SK-N-MC (cell line): ENCODE measurements at regions not wholly inside any gene's neighbourhood (a gene's known extent, or its start where the extent isn't known, plus 50 kb on each side); places are given as distances from the start of the nearest gene placed in this dataset.
"Not testable (repeated sequence)": the region's sequence is repeated elsewhere in the genome, so short reads cannot be mapped to it uniquely, and the experiment has no call there.

Experiments
- DNase-seq: peaks from one replicate; pipeline ENCODE4 v3.0.0-alpha.2; 2011; ENCODE audit warnings: low read depth, low spot score
- H3K27ac ChIP-seq: fragments of 200-600 bp; sonication (generic); 2 replicates; pipeline ENCODE4 v1.5.1; 2016; ENCODE audit warnings: mixed run types
- H3K36me3 ChIP-seq: fragments of 200-600 bp; sonication (generic); 2 replicates; pipeline ENCODE4 v1.6.1; 2017; ENCODE audit warnings: antibody characterized with exemption, low read length, mixed read lengths; ENCODE audit not compliant: insufficient read depth
- H3K4me3 ChIP-seq: fragments of 200-600 bp; sonication (generic); 2 replicates; pipeline ENCODE4 v1.5.1; 2016
- H3K9ac ChIP-seq: fragments of 200-600 bp; sonication (generic); 2 replicates; pipeline ENCODE4 v1.8.0; 2017; ENCODE audit warnings: mixed run types, mixed read lengths; ENCODE audit not compliant: insufficient read length
- H3K9me3 ChIP-seq: fragments of 200-600 bp; sonication (generic); 2 replicates; pipeline ENCODE4 v1.6.1; 2017; ENCODE audit warnings: low read depth, mild to moderate bottlenecking, antibody characterized with exemption, low read length, moderate library complexity, mixed read lengths
- EZH2 ChIP-seq: fragments of 200-600 bp; sonication (generic); IDR thresholded peaks from one replicate; pipeline ENCODE4 v1.6.1; 2017; ENCODE audit warnings: antibody characterized with exemption
- FOXP2 ChIP-seq: optimal IDR thresholded peaks from 2 replicates; pipeline ENCODE3; 2011; ENCODE audit warnings: mild to moderate bottlenecking, moderate library complexity; ENCODE audit not compliant: insufficient read depth; ENCODE audit errors: extremely low read length, control extremely low read depth
- POLR2AphosphoS5 ChIP-seq: IDR thresholded peaks from 2 replicates; pipeline ENCODE4 v1.6.1; 2012; ENCODE audit warnings: mild to moderate bottlenecking, low read depth, low read length, borderline replicate concordance

- H3K9ac ChIP-seq, H3K9me3 ChIP-seq, H3K27ac ChIP-seq, H3K4me3 ChIP-seq, H3K36me3 ChIP-seq, DNase-seq: not testable (repeated sequence)
Measured at GRCh38 chr1:149841597-149842238, 57.6 kb upstream of the BOLA1 start.

- H3K36me3 ChIP-seq, H3K9me3 ChIP-seq, H3K9ac ChIP-seq, H3K4me3 ChIP-seq, DNase-seq, H3K27ac ChIP-seq: not testable (repeated sequence)
Measured at GRCh38 chr1:149842458-149843064, 56.8 kb upstream of the BOLA1 start.

- TF ChIP-seq POLR2AphosphoS5, result peak; percentile 50; the same call in 1 of the 2 replicates
- TF ChIP-seq FOXP2, result no peak
- peaks cover 4% of the 10 kb centered on the region for H3K36me3 ChIP-seq
- peak overlapping the region; percentile 86 for H3K27ac ChIP-seq
- peak overlapping the region; percentile 91 for H3K9ac ChIP-seq
- peak overlapping the region; percentile 91 for H3K4me3 ChIP-seq
- H3K9me3 ChIP-seq, result no peaks in the 10 kb centered on the region
- no peak for DNase-seq
Measured at GRCh38 chr1:149843431-149844041, 55.8 kb upstream of the BOLA1 start.

GRCh38 chr1:149844101-149844500, 55.3 kb upstream of the BOLA1 start:
- Histone ChIP-seq H3K27ac (peak overlapping the region; percentile 86), H3K9ac (peak overlapping the region; percentile 91), H3K9me3 (no peaks in the 10 kb centered on the region), H3K36me3 (peaks cover 4% of the 10 kb centered on the region), H3K4me3 (peak overlapping the region; percentile 91)
- TF ChIP-seq FOXP2 (no peak), POLR2AphosphoS5 (no peak), EZH2 (no peak)
- DNase-seq, result no peak

GRCh38 chr1:149844650-149845255, 54.6 kb upstream of the BOLA1 start:
- peak overlapping the region; percentile 91 for H3K9ac ChIP-seq
- peak overlapping the region; percentile 86 for H3K27ac ChIP-seq
- DNase-seq, result no peak
- peak overlapping the region; percentile 91 for H3K4me3 ChIP-seq
- no peaks in the 10 kb centered on the region for H3K9me3 ChIP-seq
- peaks cover 4% of the 10 kb centered on the region for H3K36me3 ChIP-seq
- no peak for TF ChIP-seq POLR2AphosphoS5
- TF ChIP-seq EZH2, result no peak
- TF ChIP-seq FOXP2, result no peak

- peak overlapping the region; percentile 33 for H3K4me3 ChIP-seq
- DNase-seq, result no peak
- TF ChIP-seq EZH2 (no peak), POLR2AphosphoS5 (no peak), FOXP2 (no peak)
- peak overlapping the region; percentile 86 for H3K27ac ChIP-seq
- H3K36me3 ChIP-seq, result peaks cover 4% of the 10 kb centered on the region
- no peaks in the 10 kb centered on the region for H3K9me3 ChIP-seq
- peak overlapping the region; percentile 91 for H3K9ac ChIP-seq
Measured at GRCh38 chr1:149845416-149845815, 54.0 kb upstream of the BOLA1 start.

- DNase-seq, result no peak
- Histone ChIP-seq H3K9me3 (no peaks in the 10 kb centered on the region), H3K27ac (peak overlapping the region; percentile 86), H3K36me3 (peaks cover 4% of the 10 kb centered on the region), H3K4me3 (no peak overlapping the region; the same call in 1 of the 2 replicates), H3K9ac (peak overlapping the region; percentile 91)
- no peak for TF ChIP-seq FOXP2
- TF ChIP-seq EZH2, result no peak
- TF ChIP-seq POLR2AphosphoS5, result no peak
Measured at GRCh38 chr1:149846042-149846441, 53.3 kb upstream of the BOLA1 start.

- H3K9ac ChIP-seq, result no peak overlapping the region
- DNase-seq, result no peak
- H3K27ac ChIP-seq, result peak overlapping the region; percentile 82
- no peaks in the 10 kb centered on the region for H3K9me3 ChIP-seq
- TF ChIP-seq EZH2 (no peak), FOXP2 (no peak), POLR2AphosphoS5 (no peak)
- no peak overlapping the region for H3K4me3 ChIP-seq
- H3K36me3 ChIP-seq, result peaks cover 4% of the 10 kb centered on the region
Measured at GRCh38 chr1:149846593-149847466, 52.5 kb upstream of the BOLA1 start.
